ENCODE measurements at regions not wholly inside any gene's neighbourhood (a gene's known extent, or its start where the extent isn't known, plus 50 kb on each side); places are given as distances from the start of the nearest gene placed in this dataset.

DNA sequence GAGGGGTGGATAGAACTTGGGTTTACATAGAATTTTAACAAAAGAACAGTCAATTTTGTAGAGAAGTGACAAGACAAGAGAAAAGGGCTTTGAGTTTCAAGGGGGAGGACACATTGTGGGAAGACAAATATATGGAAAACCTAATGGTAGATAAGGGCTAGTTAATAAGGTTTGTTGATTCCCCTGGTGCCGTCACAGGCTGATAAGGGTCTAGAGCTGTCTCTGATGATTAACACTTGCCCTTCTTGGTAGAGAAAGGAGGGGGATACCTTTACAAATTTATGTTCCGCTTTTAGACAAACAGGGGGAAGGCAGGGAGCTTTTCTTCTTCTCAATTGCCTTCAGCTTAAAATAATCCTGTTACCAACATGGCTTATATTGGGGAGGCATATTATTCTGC is 124.3 kb downstream of the ETS2 start:
- no peak for DNase-seq (ENCODE audit: low read depth)
- TF ChIP-seq, protein P1, sequence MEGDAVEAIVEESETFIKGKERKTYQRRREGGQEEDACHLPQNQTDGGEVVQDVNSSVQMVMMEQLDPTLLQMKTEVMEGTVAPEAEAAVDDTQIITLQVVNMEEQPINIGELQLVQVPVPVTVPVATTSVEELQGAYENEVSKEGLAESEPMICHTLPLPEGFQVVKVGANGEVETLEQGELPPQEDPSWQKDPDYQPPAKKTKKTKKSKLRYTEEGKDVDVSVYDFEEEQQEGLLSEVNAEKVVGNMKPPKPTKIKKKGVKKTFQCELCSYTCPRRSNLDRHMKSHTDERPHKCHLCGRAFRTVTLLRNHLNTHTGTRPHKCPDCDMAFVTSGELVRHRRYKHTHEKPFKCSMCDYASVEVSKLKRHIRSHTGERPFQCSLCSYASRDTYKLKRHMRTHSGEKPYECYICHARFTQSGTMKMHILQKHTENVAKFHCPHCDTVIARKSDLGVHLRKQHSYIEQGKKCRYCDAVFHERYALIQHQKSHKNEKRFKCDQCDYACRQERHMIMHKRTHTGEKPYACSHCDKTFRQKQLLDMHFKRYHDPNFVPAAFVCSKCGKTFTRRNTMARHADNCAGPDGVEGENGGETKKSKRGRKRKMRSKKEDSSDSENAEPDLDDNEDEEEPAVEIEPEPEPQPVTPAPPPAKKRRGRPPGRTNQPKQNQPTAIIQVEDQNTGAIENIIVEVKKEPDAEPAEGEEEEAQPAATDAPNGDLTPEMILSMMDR (IDR thresholded peaks at IDR 0.05; ENCODE audit: low read depth, low read length, missing control alignments): no peak
- H3K4me3 ChIP-seq (ENCODE audit: low read depth, low read length): no peak overlapping the region

DNA sequence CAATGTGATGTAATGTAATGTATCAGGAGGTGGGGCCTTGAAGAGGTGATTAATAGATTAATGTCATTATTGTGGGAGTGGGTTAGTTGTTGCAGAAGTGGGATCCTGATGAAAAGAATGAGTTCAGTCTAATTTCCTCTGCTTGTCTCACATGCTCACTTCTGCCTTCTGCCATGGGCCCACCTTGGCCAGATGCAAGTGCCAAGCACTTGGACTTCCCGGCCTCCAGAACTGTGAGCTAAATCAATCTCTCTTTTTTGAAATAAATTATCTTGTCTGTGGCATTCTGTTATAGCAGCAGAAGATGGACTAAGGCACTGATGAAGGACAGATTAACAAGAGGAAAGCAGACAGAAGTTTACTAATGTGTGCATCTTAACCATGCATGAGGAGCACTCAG is 123.9 kb downstream of the ETS2 start:
- DNase-seq (ENCODE audit: low read depth): no peak
- TF ChIP-seq, protein P1 (IDR thresholded peaks at IDR 0.05; ENCODE audit: low read depth, low read length, missing control alignments): no peak
- H3K4me3 ChIP-seq (ENCODE audit: low read depth, low read length): no peak overlapping the region

DNA sequence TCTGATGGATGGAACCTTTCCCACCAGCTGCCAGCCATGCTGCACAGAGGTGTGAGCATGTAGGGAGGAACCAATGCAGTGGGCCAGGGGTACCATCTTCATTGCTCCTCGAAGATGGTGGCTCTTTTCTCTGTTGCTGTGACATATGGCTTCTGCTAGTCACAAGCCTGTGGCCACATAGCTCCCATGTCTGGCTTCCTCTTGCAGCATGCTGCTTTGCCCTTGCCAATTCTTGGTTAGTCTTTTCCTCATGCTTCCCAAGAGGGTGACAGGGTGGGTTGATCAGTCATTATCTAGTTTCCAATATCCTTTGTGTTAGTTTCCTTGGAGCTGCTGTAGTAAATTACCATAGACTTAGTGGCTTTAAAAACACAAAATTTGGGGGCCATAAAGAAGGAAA is 123.4 kb downstream of the ETS2 start:
- no peak for DNase-seq (ENCODE audit: low read depth)
- TF ChIP-seq, protein P1 (IDR thresholded peaks at IDR 0.05; ENCODE audit: low read depth, low read length, missing control alignments): no peak
- no peak overlapping the region for H3K4me3 ChIP-seq (ENCODE audit: low read depth, low read length)

DNA sequence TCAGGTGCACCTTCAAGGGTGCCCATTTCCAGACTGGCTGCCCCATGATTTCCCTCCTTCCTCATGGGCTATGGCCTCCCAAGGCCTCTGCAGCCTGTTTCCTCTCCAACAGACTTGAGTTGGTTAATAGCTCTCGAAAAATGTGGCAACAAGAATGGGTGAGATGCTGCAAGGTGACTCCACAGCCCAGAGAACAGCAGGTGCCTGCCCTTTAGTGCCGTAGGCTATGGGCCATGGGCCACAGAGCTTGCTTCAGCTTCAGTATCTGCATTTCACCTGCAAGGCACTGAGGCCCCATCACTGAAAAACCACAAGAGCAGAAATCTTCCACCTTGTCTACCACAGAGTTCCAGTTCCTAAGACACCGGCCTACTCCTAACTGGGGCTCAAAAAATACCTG is 122.0 kb downstream of the ETS2 start:
- TF ChIP-seq, protein P1 (IDR thresholded peaks at IDR 0.05; ENCODE audit: low read depth, low read length, missing control alignments): no peak
- no peak overlapping the region for H3K4me3 ChIP-seq (ENCODE audit: low read depth, low read length)

DNA sequence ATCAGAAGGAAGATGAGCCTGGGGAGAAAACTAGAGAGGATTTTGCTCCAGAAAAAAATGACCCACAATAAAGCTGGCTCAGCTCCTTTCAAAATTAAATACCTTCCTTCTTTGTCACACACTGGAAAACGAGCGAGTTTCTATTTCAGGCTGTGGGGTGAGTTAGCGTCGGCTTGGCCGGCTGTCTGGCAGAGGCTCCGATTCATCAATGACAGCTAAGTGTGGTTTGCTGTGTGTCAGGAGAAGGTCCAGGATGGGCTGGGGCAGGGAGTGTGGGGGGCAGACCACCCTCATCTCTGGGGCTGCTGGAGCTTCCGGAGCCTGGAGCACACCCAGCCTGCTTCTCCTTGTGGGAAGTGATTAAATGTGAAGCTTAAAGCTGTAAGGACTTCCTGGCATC is 120.2 kb downstream of the ETS2 start:
- no peak for DNase-seq (ENCODE audit: low read depth)
- H3K4me3 ChIP-seq (ENCODE audit: low read depth, low read length): no peak overlapping the region
- TF ChIP-seq, protein P1 (IDR thresholded peaks at IDR 0.05; ENCODE audit: low read depth, low read length, missing control alignments): no peak

More for the DNA sequence above, 122.0 kb downstream of the ETS2 start:
- no peak for DNase-seq (ENCODE audit: low read depth)

DNA sequence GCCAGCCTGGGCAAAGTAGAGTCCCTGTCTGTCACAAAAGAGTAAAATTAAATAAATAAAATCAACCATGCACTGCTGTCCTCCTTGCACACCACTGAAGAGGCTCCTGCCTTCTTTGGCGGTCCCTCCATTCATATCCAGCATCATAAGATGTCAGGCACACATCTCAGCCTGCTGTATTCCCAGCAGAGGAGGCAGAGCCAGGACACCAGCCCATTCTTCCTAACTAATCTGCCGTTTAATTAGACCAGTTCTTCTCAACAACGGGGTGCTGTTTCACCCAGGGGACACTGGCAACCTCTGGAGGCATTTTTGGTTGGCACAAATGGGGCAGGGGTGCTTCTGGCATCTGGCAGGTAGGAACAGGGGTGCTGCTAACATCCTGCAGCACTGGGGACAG is 119.7 kb downstream of the ETS2 start:
- no peak for DNase-seq (ENCODE audit: low read depth)
- no peak overlapping the region for H3K4me3 ChIP-seq (ENCODE audit: low read depth, low read length)
- TF ChIP-seq, protein P1 (IDR thresholded peaks at IDR 0.05; ENCODE audit: low read depth, low read length, missing control alignments): no peak

DNA sequence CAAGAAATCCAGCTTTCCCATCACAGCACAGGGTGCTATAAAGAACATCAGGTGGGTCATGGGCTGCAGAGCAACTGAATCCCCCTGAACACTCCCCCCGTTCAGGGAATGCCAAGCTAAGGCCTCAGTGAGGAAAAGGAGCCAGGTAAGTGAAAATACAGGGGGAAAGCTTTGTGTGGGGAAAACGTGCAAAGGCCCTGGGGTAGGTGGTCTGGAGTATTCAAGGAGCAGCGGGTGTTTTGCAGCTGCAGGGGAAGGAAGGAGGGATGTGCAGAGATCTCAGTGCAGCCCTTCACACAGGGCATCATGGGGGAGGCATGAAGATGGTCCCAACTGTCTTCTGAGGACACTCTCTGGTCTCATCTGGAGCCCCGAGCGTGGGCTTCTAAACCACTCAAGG is 119.2 kb downstream of the ETS2 start:
- H3K4me3 ChIP-seq (ENCODE audit: low read depth, low read length): no peak overlapping the region
- TF ChIP-seq, protein P1 (IDR thresholded peaks at IDR 0.05; ENCODE audit: low read depth, low read length, missing control alignments): no peak
- no peak for DNase-seq (ENCODE audit: low read depth)
